IPS-20b (cell line): ENCODE measurements at regions not wholly inside any gene's neighbourhood (a gene's known extent, or its start where the extent isn't known, plus 50 kb on each side); places are given as distances from the start of the nearest gene placed in this dataset.
A peak's percentile ranks its signal among the peaks of the same experiment; 100 is the strongest.

Experiments used
- H3K27ac ChIP-seq: one replicate; pipeline ENCODE4 v1.5.1; 2013; ENCODE audit warnings: low read length
- H3K27me3 ChIP-seq: 2 replicates; pipeline ENCODE4 v1.6.1; 2013; ENCODE audit warnings: mild to moderate bottlenecking, low read length, inconsistent platforms; ENCODE audit not compliant: insufficient read depth
- H3K36me3 ChIP-seq: 2 replicates; pipeline ENCODE4 v1.6.1; 2013; ENCODE audit warnings: low read depth, mild to moderate bottlenecking, inconsistent platforms, low read length, moderate library complexity; ENCODE audit not compliant: insufficient read depth
- H3K4me1 ChIP-seq: 2 replicates; pipeline ENCODE4 v1.6.1; 2013; ENCODE audit warnings: mild to moderate bottlenecking, control low read depth, inconsistent platforms, low read length, moderate library complexity; ENCODE audit not compliant: insufficient read depth
- H3K4me3 ChIP-seq: 2 replicates; pipeline ENCODE4 v1.5.1; 2013; ENCODE audit warnings: mild to moderate bottlenecking, low read length, inconsistent platforms
- H3K9ac ChIP-seq: 2 replicates; pipeline ENCODE4 v1.6.1; 2013; ENCODE audit warnings: low read depth, mild to moderate bottlenecking, inconsistent platforms, low read length, moderate library complexity
- H3K9me3 ChIP-seq: 2 replicates; pipeline ENCODE4 v1.6.1; 2013; ENCODE audit warnings: mild to moderate bottlenecking, low read depth, low read length, inconsistent platforms; ENCODE audit not compliant: insufficient read depth

GRCh38 chr18:38033282-38033681 lies 467.7 kb upstream of the CELF4 start:
- no peak overlapping the region for H3K9ac ChIP-seq
- no peaks in the 10 kb centered on the region for H3K27me3 ChIP-seq
- no peak overlapping the region for H3K27ac ChIP-seq
- H3K4me1 ChIP-seq: no peaks in the 10 kb centered on the region
- H3K9me3 ChIP-seq: no peaks in the 10 kb centered on the region
- no peaks in the 10 kb centered on the region for H3K36me3 ChIP-seq
- no peak overlapping the region for H3K4me3 ChIP-seq

- Histone ChIP-seq H3K27ac (no peak overlapping the region), H3K36me3 (no peaks in the 10 kb centered on the region), H3K9me3 (no peaks in the 10 kb centered on the region), H3K4me1 (no peaks in the 10 kb centered on the region), H3K4me3 (no peak overlapping the region), H3K9ac (no peak overlapping the region), H3K27me3 (no peaks in the 10 kb centered on the region)
Measured at GRCh38 chr18:38032516-38032915, 466.9 kb upstream of the CELF4 start.

- Histone ChIP-seq H3K36me3 (no peaks in the 10 kb centered on the region), H3K4me1 (peaks cover 10% of the 10 kb centered on the region), H3K4me3 (no peak overlapping the region), H3K9me3 (no peaks in the 10 kb centered on the region), H3K27ac (no peak overlapping the region), H3K27me3 (no peaks in the 10 kb centered on the region), H3K9ac (no peak overlapping the region)
Measured at GRCh38 chr18:38028946-38029345, 463.3 kb upstream of the CELF4 start.

- no peak overlapping the region for H3K9ac ChIP-seq
- no peaks in the 10 kb centered on the region for H3K9me3 ChIP-seq
- peaks cover 10% of the 10 kb centered on the region for H3K4me1 ChIP-seq
- no peak overlapping the region for H3K4me3 ChIP-seq
- no peaks in the 10 kb centered on the region for H3K36me3 ChIP-seq
- no peak overlapping the region for H3K27ac ChIP-seq
- H3K27me3 ChIP-seq: no peaks in the 10 kb centered on the region
Measured at GRCh38 chr18:38025433-38026038, 459.9 kb upstream of the CELF4 start.

- H3K4me1 ChIP-seq: peaks cover 17% of the 10 kb centered on the region
- no peak overlapping the region for H3K9ac ChIP-seq
- H3K27me3 ChIP-seq: no peaks in the 10 kb centered on the region
- no peak overlapping the region for H3K27ac ChIP-seq
- H3K36me3 ChIP-seq: no peaks in the 10 kb centered on the region
- H3K9me3 ChIP-seq: no peaks in the 10 kb centered on the region
- no peak overlapping the region for H3K4me3 ChIP-seq
Measured at GRCh38 chr18:38023871-38024270, 458.3 kb upstream of the CELF4 start.

- Histone ChIP-seq H3K36me3 (no peaks in the 10 kb centered on the region), H3K4me3 (no peak overlapping the region), H3K27me3 (no peaks in the 10 kb centered on the region), H3K9ac (no peak overlapping the region), H3K4me1 (peaks cover 17% of the 10 kb centered on the region), H3K27ac (no peak overlapping the region), H3K9me3 (no peaks in the 10 kb centered on the region)
Measured at GRCh38 chr18:38022234-38022633, 456.6 kb upstream of the CELF4 start.

- no peaks in the 10 kb centered on the region for H3K9me3 ChIP-seq
- peaks cover 8% of the 10 kb centered on the region for H3K4me1 ChIP-seq
- no peaks in the 10 kb centered on the region for H3K36me3 ChIP-seq
- H3K27me3 ChIP-seq: no peaks in the 10 kb centered on the region
- H3K27ac ChIP-seq: no peak overlapping the region
- no peak overlapping the region for H3K9ac ChIP-seq
- 0 out of 2 replicates have a peak overlapping the region, but pooled peaks have one; percentile 5 for H3K4me3 ChIP-seq
Measured at GRCh38 chr18:38019292-38019691, 453.7 kb upstream of the CELF4 start.

GRCh38 chr18:38010971-38011857 lies 445.6 kb upstream of the CELF4 start:
- H3K4me3 ChIP-seq: no peak overlapping the region
- no peaks in the 10 kb centered on the region for H3K36me3 ChIP-seq
- H3K4me1 ChIP-seq: peaks cover 8% of the 10 kb centered on the region; the same call in 1 of the 2 replicates
- no peak overlapping the region for H3K9ac ChIP-seq
- H3K27ac ChIP-seq: no peak overlapping the region
- H3K27me3 ChIP-seq: no peaks in the 10 kb centered on the region
- H3K9me3 ChIP-seq: no peaks in the 10 kb centered on the region

- Histone ChIP-seq H3K9ac (no peak overlapping the region), H3K9me3 (no peaks in the 10 kb centered on the region), H3K36me3 (no peaks in the 10 kb centered on the region), H3K4me3 (no peak overlapping the region), H3K4me1 (peaks cover 8% of the 10 kb centered on the region; the same call in 1 of the 2 replicates), H3K27me3 (no peaks in the 10 kb centered on the region), H3K27ac (no peak overlapping the region)
Measured at GRCh38 chr18:38010037-38010436, 444.4 kb upstream of the CELF4 start.

GRCh38 chr18:38009320-38009719 lies 443.7 kb upstream of the CELF4 start:
- Histone ChIP-seq H3K4me1 (peaks cover 8% of the 10 kb centered on the region; the same call in 1 of the 2 replicates), H3K9me3 (no peaks in the 10 kb centered on the region), H3K4me3 (no peak overlapping the region), H3K27me3 (no peaks in the 10 kb centered on the region), H3K9ac (no peak overlapping the region), H3K27ac (no peak overlapping the region), H3K36me3 (no peaks in the 10 kb centered on the region)

- Histone ChIP-seq H3K4me1 (peaks cover 10% of the 10 kb centered on the region; the same call in 1 of the 2 replicates), H3K27me3 (no peaks in the 10 kb centered on the region), H3K4me3 (no peak overlapping the region), H3K27ac (no peak overlapping the region), H3K36me3 (no peaks in the 10 kb centered on the region), H3K9ac (no peak overlapping the region), H3K9me3 (no peaks in the 10 kb centered on the region)
Measured at GRCh38 chr18:38007676-38008330, 442.2 kb upstream of the CELF4 start.
